Cerebellar nuclear complex (tissue), 1 donor: ENCODE measurements at regions not wholly inside any gene's neighbourhood (a gene's known extent, or its start where the extent isn't known, plus 50 kb on each side); places are given as distances from the start of the nearest gene placed in this dataset.

Source experiments
- DNase-seq, 2 experiments: peaks; one replicate each; lab custom pipeline; 2025; lab: John Stamatoyannopoulos, UW

DNA sequence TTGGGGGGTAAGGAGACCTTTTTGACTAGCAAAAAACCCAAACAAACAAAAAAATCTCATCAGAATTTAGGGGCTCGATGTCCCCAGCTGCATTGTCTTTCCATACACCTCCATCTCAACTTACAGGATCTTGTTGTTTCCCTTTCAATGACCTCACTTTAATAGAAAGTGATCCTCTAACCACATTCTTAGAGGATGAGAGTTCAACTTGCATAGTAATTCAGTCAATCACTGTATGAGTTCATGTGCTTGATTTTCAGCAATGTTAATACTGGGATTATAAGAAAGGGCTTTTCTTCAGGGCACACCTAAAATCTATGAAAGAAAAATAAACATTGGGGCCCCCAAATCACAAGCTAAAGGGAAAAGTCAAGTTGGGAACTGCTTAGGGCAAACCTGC lies 1512.0 kb downstream of the SLITRK1 start:
- DNase-seq: no peak

DNA sequence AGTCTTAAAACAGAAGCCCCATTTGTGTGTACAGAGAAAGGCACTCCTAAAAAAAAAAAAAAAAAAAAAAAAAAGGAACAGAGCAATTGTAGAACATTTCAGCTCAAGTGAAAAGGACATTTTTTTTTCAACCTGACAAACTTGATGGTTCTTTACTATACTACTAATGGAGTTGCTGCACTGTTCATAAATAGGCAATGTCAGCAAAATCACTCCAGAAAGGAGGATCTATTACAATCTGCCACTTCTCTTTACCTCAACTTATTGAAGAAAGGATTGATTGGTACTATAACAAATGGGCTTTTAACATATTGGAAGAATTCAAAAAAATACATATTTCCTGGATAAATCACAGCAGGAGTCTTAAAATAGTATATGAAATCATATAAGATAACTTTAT lies 1517.7 kb downstream of the SLITRK1 start:
- DNase-seq: no peak

DNA sequence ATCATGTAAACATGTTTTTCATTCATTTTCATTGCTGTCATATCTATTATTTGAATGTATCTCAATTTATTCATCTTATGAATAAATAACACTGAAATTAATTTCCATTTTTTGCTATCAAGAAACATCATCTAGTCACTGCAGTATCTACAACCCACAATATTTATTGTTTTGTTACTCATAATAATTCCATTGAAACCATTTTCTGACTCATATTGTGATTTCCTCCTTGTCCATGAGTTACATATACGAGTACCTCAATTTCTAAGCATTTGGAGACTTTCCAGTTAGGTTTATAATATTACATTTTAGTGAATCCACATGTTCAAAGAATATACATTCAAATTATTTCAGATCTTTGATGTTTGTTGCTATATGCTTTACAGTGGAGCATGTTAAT lies 1524.0 kb downstream of the SLITRK1 start:
- DNase-seq: no peak

DNA sequence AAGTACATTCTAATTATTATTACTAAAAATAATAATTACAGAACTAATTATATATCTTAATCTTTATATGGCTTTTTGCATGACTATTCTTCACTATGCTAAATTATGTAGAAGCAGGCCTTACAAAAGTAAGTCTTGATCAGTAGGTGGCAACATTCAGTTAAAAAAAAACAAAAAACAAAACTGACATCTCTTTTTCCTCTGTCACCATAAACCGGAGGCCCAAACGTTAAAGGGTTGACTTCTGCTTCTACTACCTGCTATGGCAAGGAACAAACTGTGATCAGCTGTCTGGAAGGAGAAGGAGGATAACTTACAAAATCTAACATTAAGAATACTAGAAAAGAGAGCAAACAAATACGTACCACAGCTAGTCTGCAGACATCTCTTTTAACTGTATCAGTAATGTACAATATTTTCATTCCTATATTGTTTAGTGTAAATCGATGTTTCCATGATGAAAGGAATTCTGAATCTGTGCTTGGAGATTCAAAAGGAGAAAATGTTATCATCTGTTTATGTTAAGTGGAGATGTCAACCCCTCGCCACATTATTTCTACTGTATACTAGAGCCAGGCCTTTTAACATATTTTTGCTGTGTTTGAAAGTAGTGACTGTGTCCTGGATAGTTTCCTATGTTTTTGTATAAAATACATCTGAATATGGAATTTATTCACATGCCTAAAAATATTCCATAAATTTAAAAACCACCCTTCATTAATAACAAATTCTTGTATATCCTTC lies 1525.4 kb downstream of the SLITRK1 start:
- DNase-seq: no peak

DNA sequence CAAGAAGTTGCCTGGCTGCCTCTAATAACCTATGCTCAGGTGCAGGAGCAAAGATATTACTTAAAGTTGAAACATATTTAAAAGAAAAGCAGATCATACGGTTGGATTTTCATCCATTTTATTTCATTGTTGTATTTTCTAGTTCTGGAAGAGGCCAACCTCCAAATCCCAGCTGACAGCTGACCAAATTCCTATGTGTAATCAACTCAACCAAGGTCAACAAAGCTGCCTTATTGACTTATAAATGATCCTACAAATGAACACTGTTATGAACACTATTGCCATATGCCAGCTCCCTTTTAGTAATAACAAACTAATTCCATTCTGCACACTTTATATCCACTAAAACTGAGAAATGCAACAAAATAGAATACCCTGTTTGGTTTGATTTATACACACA lies 1537.4 kb downstream of the SLITRK1 start:
- DNase-seq: no peak

DNA sequence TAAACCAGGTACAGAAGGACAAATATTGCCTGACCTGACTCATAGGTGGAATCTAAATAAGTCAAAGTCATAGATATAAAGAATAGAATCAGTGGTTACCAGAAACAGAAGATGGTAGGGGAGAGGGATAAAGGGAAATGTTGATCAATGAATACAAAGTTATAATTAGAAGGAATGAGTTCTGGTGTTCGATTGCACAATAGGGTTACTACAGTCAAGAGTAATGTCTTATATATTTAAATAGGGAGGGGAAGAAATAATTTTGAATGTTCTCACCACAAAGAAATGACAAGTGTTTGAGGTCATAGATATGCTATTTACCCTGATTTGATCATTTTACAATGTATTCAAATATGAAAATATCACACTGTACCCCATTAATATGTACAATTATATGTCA lies 1541.2 kb downstream of the SLITRK1 start:
- DNase-seq: no peak

DNA sequence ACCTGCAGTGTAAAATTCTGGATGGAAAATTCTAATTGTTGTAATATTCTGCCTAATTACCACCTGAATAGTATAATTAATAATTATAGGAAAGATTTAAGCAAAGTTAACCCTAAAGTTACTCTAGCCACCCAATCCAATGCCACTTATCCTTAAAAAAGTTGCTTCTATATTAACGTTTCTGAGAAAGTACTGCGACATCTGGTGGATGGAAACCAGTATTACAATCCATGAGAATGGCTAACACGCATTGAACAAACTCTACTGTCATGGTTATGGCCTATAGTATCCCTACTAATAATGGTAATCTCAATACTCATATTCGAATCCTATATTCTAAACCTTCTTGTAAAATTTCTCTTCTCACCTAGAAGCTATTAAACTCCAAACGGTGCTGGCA lies 1551.8 kb downstream of the SLITRK1 start:
- DNase-seq: no peak

DNA sequence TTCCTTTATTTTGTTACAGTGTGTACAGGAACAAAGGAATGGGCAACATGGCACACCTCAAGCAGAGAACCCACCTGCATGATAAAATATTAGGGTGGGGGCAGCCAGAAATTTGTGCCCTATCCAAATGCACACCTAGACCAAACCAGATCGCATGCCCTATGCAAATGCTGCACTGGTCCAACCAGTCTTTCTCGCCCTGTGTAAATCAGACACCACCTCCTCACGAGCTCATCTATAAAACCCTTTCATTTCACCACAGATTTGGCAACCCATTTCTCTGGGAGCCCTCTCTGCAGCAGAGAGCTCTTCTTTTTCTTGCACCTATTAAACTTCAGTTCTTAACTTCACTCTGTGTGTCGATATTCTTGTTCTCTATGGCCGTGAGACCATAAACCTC lies 1559.2 kb downstream of the SLITRK1 start:
- no peak for DNase-seq

DNA sequence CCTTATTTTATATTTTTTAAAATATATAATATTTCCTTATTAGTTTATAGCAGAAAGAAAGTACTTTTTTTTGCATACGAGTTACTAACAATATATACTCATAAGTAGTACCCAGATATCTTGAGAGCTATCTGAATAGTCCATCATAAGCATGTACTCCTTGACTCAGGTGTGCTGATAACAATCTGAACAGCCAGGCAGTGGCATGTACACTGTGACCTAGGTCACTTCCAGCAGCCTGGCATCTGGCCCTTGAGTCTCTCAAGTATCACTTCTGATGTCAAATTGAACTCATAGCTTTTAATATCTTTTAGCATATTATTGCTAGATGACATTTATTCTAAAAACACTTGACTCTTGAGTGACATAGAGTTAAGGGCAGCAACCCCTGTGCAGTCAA lies 1576.7 kb downstream of the SLITRK1 start:
- no peak for DNase-seq

DNA sequence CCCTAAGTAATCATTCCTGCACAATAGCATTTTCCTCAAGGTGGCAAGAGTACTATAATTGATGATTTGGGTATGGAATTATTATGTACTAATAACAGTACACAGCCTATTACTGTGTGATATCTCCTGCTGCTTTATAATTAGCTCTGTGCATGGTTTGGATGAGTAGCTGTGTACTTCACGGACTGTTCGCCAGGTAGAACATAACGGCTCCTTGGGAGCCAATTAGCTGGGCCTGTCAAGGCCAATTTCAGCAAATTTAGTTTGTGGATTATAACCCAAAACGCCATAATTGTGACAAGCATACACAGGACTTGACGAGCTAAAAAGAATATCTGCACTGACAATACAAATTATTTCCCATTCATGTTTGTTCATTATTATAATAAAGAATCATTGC lies 1584.2 kb downstream of the SLITRK1 start:
- no peak for DNase-seq

DNA sequence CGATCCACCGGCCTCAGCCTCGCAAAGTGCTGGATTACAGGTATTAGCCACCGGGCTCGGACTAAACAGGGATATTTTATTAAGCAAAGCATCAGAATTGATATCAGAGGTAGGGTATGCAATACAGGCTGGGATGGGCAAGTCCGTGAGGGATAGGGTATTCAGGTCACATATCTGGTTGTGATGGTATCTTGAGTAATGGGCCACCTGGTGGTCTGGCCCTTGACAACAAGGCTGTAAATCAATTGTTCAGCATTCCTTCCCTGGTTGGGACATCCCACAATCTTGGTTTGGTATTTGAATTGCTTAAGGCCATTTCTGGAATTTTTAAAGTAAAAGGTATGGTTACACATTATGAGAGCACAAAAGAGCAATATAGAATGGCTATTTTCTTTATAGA lies 1588.0 kb downstream of the SLITRK1 start:
- DNase-seq: no peak

DNA sequence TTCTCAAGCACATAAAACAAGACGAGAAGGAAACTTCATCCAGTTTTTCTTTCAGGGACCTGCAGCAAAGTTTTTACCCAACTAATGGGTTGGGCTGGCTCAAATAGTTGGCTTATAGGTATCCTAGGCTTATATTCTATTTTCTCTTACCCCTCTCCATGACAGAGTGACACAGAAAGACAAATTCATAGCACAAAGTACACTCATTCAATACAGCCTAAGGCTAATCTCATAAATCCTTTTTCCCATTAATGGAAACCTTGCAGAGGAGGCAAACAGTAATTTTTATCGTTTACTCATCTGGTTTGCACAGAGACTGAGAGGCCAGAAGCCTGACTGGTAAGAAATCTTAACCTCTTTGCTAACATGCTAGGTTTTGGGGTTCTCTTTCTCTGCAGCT lies 1589.9 kb downstream of the SLITRK1 start:
- DNase-seq: no peak

DNA sequence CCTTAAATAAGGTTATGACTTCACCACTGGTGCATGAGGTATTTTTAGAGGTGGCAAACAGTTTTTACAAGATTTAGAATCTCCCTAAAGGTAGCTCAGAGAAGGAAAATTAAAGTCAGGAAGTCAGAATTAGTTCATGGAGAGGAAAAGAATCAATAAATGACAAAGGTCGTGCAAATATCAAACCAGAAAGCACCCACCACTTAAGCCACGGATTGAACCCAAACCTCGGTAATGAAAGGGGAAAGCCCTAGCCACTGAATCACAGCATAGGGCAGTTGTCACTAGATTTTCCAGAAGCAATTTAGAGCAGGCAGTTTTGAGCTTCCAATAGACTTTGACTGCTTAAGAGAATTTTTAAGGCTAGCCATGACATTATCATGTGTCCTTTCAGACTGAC lies 1590.4 kb downstream of the SLITRK1 start:
- no peak for DNase-seq

DNA sequence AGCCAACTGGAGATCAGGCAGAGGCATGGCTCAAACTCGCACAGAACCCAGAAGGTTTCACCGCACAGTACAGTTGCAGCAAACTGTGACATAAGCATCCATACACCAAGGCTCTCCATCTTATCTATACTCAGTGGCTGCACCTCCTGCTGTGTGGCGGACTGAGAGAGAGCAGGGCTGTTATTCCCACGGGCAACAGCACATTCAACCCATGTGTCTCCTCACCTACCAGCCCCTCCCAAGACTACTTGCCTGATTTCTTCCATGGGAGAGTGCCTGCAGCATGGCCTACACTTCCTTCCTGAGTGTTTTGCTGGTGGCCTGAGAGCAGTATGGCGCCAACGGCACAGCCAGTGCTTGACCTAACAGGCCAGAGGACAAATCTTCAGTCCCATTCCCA lies 1606.6 kb downstream of the SLITRK1 start:
- DNase-seq: no peak

DNA sequence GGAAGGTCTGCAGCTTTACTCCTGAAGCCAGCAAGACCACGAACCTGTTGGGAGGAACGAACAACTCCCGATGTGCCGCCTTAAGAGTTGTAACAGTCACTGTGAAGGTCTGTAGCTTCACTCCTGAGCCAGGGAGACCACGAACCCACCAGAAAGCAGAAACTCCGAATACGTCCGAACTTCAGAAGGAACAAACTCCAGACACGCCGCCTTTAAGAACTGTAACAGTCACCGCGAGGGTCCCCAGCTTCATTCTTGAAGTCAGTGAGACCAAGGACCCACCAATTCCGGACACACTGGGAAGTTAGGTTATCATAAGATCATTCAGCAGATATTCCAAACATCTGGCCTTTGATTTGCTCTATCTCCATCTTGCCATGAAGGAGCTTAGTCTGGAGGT lies 1623.0 kb downstream of the SLITRK1 start:
- no peak for DNase-seq

DNA sequence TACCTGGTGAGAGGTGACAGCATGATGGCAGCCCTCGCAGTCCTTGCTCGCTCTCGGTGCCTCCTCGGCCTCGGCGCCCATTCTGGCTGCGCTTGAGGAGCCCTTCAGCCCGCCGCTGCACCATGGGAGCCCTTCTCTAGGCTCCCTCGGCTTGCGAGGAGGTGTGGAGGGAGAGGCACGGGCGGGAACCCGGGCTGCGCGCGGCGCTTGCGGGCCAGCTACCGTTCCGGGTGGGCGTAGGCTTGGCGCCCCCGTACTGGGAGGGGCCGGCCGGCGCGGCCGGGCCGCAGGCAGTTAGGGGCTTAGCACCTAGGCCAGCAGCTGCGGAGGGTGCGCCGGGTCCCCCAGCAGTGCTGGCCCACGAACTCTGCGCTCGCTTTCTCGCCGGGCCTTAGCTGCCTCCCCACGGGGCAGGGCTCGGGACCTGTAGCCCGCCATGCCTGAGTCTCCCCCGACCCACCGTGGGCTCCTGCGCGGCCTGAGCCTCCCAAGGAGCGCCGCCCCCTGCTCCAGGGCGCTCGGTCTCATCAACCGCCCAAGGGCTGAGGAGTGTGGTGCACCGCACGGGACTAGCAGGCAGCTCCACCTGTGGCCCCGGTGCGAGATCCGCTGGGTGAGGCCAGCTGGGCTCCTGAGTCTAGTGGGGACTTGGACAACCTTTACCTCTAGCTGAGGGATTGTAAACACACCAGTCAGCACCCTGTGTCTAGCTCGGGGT lies 1624.3 kb downstream of the SLITRK1 start:
- DNase-seq: no peak

DNA sequence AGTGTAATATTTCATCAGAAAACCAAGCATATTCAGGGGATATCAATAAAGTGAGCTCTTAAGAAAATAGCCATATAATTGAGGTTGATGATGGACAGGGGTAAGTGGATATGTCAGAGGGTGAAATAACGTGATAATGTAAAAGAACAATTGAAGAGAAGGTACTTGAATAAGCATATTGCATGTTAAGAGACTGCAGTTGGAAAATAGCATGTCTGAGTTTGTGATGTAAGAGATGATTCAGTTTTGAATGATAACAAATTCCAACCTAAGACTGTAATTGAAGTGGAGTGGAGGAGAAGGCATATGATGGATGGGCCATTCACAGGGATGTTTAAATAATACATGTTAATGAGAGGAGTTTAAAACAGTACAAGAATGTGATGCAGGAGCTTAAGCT lies 1633.5 kb downstream of the SLITRK1 start:
- DNase-seq: no peak

DNA sequence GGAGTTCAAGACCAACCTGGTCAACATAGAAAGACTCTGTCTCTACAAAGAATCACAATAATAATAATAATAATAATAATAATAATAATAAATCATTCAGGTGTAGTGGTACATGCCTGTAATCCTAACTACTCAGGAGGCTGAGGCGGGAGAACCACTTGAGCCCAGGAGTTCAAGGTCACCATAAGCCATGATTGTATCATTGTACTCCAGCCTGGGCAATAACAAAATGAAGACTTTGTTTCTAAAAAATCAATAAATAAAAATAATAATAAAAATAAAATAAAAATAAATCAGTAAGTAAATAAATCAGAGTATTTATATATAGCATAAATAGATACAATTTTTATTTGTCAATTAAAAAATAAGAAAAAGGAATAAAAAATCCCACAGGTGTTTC lies 1636.4 kb downstream of the SLITRK1 start:
- no peak for DNase-seq

DNA sequence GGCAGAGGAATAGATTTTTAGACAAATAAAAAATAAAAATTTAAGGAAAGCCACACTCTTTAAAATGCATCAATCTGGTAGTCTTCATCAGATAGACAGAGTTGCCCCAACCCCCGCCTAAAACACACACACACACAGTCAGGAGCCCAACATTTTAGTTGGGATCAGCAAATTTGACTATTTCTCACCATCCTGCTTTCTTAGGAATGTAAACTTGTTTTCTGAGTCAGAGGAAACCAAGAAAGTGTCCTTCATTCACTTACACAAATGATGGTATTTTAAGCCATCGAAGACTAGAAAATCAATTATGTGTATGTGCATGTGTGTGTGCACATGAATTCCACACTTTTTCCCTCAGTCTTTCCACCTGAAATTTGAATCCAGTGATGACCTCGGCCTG lies 1657.5 kb downstream of the SLITRK1 start:
- DNase-seq: no peak

DNA sequence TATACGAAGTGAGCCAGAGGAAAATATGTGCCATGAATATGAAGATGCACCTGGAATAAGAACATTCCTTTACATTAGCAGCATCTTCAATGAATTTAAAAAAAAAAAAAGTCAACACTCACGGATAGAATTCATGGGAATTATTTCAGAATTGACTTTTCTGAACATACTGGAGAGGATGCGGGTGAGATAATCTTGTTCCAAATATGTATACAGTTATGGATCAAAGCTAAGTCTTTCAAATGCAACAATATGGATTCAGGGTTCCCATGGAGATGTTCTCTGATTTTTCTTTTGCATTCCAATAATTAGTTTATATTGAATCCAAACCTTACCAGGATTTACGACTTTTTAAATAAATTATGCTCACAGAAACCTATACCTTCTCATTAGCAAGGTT lies 1660.7 kb downstream of the SLITRK1 start:
- no peak for DNase-seq

DNA sequence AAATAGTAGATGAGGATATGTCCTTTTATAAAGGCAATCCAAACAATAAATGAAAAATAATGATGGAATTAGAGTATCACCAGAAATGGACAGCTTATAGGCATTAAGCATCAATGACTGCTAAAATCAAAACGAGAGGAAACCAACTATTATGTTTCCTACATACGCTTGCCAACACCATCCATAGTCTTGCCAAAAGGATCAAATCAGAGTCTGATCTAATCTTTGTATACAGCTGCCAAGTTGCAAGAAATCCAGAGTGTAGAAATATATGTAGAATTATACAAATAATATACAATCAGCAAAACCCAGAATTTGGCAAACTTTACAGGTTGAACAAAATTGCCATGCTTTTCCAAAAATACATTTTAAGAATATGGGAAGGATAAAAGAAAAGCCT lies 1661.6 kb downstream of the SLITRK1 start:
- DNase-seq: no peak

DNA sequence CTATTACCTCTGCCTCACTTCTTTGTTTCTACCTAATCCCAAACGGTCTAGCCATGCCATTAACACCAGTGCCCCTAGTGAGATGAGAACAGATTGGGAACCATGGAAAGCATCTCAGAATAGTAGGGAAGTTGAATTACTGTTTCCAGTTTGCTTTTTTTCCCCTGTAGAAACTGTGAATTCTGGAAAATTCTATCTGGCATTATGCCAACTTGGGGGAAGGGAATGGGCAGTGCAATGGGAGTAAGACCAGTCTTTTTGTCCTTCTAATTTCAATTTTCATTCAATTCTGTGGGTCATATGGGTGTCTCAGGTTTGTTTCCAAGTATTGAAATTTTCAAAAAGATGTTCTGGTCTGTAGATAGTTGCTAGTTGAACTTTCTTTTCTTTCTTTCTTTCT lies 1666.1 kb downstream of the SLITRK1 start:
- no peak for DNase-seq

DNA sequence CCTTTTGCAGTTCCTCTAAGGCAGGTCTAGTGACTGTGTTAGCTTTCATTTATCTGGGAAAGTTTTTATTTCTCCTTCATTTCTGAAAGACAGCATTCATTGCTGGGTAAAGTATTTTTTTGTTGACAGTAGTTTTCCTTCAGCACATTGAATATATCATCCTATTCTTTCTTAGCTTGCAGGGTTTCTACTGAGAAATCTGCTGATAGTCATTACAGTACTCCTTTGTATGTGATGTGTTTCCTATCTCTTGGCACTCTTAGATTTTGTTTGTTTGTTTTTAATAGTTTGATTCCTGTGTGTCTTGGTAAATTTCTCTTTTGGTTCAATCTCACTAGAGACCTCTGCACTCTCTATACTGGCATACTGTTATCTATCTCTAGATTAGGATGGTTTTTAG lies 1667.9 kb downstream of the SLITRK1 start:
- DNase-seq: no peak

DNA sequence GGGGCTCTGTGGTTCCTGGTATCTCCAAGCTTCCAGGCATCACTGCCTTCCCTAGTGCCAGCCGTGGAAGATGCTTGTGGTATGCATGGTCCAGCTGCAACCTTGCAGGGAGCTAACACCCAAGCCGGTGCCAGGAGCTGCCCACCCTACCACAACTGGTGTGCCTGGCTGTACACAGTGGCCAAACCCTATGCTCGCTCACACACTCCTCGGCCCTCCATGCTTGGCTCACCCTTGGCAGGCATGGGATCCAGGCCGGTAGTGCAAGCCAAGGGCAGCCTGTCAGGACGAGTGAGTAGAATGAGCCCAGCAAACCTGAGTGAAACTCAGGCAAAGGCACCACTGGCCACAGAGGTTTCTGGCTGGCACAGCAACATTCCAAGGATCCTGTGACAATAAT lies 1676.0 kb downstream of the SLITRK1 start:
- no peak for DNase-seq
